ENCODE measurements at regions not wholly inside any gene's neighbourhood (a gene's known extent, or its start where the extent isn't known, plus 50 kb on each side); places are given as distances from the start of the nearest gene placed in this dataset.

- no peak for DNase-seq
Measured at GRCh38 chr2:203789618-203790017, 78.0 kb upstream of the CTLA4 start.

GRCh38 chr2:203790134-203790852, 77.3 kb upstream of the CTLA4 start:
- DNase-seq, result no peak

- no peak for DNase-seq
Measured at GRCh38 chr2:203796248-203797010, 71.1 kb upstream of the CTLA4 start.

GRCh38 chr2:203797276-203797675, 70.3 kb upstream of the CTLA4 start:
- no peak for DNase-seq

GRCh38 chr2:203797712-203798111, 69.9 kb upstream of the CTLA4 start:
- DNase-seq, result no peak

- no peak for DNase-seq
Measured at GRCh38 chr2:203798296-203799087, 69.1 kb upstream of the CTLA4 start.

GRCh38 chr2:203799908-203800307, 67.7 kb upstream of the CTLA4 start:
- DNase-seq, result no peak

GRCh38 chr2:203800783-203801182, 66.8 kb upstream of the CTLA4 start:
- no peak for DNase-seq

- no peak for DNase-seq
Measured at GRCh38 chr2:203802342-203803052, 65.1 kb upstream of the CTLA4 start.

- no peak for DNase-seq
Measured at GRCh38 chr2:203803053-203803429, 64.5 kb upstream of the CTLA4 start.

- no peak for DNase-seq
Measured at GRCh38 chr2:203804070-203804469, 63.5 kb upstream of the CTLA4 start.

GRCh38 chr2:203804764-203805485, 62.6 kb upstream of the CTLA4 start:
- no peak for DNase-seq

- no peak for DNase-seq
Measured at GRCh38 chr2:203805486-203805838, 62.1 kb upstream of the CTLA4 start.

- DNase-seq, result no peak
Measured at GRCh38 chr2:203806761-203807160, 60.8 kb upstream of the CTLA4 start.

GRCh38 chr2:203808046-203808750, 59.4 kb upstream of the CTLA4 start:
- DNase-seq, result no peak

GRCh38 chr2:203809084-203809521, 58.5 kb upstream of the CTLA4 start:
- no peak for DNase-seq

- no peak for DNase-seq
Measured at GRCh38 chr2:203809991-203810510, 57.5 kb upstream of the CTLA4 start.

GRCh38 chr2:203811491-203812221, 55.9 kb upstream of the CTLA4 start:
- DNase-seq, result no peak

GRCh38 chr2:203812294-203813221, 55.0 kb upstream of the CTLA4 start:
- no peak for DNase-seq

- no peak for DNase-seq
Measured at GRCh38 chr2:203813684-203814083, 53.9 kb upstream of the CTLA4 start.
